ENCODE measurements at regions not wholly inside any gene's neighbourhood (a gene's known extent, or its start where the extent isn't known, plus 50 kb on each side); places are given as distances from the start of the nearest gene placed in this dataset.

DNA sequence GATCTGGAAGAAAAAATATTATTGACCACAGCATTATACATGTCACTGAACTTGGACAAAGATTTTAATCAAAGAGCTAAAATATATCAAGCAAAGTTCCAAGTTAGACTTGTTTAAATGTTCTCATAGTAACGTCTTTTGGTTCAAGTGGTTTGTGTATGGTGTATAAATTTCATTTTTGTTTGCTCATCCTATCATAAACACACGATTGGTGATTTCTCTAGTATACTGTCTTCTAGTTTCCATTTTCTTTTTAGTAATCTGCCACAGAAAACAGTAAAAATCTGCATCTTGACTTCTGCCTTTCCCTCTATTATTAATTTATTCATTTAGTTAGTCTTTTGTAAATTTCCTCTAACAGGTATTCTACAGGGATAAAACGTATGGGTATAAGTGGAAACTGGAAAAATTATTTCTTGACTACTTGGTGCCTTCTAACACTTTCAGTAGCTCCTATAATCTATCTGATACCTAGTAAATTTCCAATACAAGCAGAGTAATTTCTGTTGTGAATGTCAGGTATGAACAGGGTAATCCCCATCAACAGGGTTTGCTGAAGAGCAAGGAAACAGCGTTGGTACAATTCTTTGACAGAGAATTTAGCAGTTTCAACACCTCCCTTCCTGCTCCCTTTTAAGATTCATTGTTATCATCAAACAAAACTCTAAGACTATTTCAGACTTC, 268.0 kb downstream of the PTPRC start:
- no peak for DNase-seq

DNA sequence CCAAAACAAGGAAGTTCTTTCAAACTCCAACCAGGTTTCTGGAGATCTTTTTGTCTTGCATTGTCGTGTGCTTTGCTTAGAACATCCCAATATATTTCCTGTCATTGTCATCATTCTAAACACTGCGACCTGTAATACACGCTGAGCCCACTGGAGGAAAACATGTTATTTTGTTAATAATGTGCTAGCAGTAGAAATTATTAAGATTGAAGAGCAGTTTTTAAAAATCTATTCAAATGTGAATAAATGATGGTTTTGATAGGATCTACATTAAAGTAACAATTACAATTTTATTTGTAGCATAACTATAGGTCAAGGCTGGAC, 268.5 kb downstream of the PTPRC start:
- no peak for DNase-seq

DNA sequence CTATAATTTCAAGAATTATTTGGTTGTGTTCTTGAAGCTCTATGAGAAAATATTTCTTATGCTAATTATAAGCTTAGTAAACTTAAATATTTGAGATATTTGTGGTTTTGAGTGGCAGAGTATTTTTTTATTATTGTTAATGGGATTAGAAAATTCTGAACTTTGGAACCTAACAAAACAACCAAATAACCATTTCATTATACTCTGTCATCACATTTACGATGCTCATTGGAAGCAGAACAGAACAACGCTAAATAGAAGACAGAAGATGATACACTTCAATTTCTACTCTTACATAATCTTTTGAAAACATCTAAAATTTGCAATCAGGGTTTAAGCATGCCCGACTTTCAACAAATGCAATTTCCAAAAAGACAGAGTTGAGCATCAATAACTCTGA, 270.2 kb downstream of the PTPRC start:
- DNase-seq = no peak

DNA sequence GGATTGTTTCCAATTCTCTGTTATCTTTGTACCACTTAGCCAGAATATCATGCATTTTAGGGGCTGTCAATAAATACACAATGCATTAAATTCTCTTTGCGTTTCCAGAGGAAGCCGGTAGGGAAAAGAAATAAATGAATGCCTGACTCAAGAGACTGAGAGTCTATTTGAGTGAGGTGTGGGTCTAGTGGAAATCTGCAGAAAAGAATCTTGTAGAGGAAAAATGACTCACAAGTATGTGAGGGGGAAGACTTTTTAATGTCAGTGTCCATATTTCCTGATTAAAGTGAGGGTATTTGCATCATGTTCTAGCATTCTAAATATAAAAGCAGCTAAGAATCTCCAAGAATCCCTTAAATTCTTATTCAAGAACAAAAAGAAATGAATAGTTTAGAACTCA, 271.1 kb downstream of the PTPRC start:
- no peak for DNase-seq

DNA sequence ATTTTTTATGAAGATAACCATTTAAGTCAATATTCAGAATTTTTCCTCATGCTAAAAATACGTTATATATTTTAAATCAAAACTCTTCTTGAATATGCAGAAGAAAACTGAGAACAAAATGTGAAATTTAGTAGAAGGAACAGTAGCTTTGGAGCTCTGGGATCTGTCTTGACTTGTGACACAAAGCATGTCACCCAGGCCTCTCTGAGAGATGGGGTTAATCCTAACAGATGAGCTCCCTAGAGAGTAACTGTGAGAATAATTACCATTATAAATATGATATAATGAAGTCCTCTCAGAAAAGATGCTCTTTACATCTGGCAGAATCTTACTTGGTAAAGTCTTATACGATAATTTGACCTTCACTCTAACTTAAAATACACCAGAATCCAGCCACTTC, 272.0 kb downstream of the PTPRC start:
- DNase-seq = no peak

DNA sequence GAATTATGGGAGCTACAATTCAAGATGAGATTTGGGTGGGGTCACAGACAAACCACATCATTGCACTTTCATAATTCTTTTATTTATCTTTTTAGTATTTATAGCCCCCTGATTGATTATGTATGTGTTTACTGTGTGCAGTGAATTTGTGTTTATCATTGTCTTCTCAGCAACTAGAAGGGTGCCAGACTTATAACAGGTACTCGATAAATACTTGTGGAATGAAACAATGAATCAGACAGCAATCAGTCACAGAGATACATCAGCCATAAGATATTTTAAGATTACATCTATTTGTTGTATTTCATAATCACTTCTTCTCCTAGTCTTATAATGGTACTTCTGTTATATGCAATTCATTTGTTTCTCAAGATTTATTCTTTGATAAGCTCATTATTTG, 273.2 kb downstream of the PTPRC start:
- DNase-seq = no peak

DNA sequence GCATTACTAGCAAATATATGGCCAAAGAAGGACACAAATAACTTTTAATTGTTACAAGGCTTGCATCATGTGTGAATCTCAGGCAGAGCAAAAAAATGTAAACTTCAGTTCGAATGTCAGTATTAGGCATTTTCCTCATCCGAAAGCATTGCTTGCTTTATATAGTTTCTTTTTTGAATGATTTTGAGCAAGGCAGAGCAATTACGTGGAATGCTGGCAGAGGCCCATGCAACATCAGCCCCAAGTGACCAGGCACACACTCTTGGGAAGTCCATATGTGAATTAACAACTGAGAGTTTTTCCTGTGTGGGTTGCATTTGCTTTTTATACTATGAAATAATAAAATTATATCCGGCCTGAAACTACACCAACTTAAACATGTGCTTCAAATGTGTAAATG, 274.8 kb downstream of the PTPRC start:
- DNase-seq = no peak

DNA sequence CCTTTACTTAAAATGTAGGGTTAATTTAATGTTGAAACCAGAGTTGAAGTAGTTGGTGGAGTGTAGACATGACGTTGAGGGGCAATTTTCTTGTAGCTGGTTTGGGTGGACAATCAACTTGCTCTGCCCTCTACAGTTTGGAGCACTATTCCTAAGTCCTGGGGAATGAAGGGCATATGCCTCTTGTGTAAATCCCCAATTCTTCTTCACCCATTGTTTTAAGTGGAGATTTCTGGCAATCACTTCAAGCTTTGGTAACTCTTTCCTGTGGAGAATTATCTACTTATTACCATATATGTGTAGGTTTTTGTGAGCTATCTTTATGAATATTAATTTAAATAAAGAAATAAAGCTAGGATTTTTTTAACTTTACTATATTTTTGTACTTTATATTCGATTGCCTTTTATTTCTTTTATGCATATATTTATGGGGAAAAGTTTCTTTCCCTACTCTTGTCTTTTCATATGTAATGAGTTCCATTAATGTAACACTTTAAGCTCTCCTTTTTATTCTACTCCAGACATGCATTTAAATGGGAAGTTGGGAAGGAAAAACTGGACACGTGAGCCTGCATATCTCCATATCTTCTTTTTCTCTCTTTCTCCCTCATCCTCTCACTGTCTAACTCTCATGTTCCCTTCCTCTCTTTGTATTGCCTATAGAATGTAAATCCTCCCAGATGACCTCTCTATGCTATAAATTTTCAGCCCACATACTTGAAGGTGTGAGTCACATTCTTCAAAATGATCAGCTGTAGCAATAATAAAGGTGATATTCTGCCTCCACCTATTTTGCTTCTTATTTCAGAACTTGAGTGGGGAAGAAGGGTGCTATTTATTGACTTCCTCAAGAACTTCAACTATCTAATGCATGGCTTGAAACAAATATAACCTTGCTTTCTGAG, 276.7 kb downstream of the PTPRC start:
- no peak for DNase-seq

DNA sequence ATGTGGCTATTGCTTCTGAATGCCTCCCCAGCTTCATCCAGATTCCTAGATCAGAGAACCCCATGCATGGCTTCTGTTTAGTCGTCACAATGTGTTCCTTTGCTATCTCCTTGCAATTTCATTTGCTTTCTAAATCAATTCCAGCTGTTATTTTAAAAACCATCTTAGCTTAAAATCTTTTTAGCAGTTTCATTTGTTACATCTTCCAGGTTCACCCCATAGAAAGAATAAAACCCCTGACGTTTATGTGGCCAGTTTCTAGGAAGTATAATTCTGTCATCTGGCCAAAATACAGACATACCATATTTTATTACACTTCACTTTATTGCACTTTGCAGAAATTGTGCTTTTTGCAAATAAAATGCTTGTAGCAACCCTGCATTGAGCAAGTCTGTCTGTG, 278.4 kb downstream of the PTPRC start:
- DNase-seq = no peak

DNA sequence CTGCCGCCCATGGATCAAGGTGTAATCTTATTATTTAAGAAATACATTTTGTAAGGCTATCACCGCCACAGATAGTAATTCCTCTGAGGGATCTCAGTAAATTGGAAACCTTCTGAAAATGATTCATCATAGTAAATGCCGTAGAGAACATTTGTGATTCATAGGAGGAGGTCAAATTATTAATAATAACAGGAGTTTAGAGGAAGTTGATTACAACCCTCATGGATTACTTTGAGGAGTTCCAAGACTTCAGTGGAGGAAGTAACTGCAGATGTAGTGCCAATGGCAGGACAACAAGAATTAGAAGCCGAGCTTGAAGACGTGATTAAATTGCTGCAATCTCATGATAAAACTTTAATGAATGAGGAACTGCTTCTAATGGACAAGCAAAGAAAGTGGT, 280.1 kb downstream of the PTPRC start:
- no peak for DNase-seq

DNA sequence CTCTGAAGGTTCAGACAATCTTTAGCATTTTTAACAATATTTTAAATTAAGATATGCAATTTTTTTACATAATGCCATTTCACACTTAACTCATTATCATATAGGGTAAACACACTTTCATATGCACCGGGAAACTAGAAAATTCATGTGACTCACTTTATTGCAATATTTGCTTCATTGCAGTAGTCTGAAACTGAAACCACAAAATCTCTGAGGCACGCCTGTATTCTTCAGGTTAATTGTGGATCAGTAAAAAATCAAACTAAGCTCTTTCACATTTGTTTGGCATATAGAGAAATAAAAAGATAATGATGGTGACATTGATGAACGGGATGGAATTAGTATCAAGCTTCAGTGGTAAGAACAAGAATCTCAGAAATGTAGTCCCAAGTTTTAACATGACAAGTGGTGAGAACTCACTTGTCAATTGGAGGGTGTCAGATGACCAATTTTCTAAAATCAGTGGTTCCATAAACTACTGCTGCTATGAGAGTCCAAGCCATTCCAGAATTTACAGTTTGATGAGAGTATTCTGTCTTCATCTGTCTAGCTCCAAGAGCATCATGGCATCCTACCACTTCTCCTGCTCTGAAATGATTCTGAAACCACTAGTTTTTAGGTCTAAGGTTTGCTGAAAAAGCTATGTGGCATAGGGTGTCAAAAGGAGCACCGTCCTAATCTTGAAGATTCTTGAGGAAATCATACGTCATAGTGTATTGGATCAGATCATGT, 281.0 kb downstream of the PTPRC start:
- no peak for DNase-seq

DNA sequence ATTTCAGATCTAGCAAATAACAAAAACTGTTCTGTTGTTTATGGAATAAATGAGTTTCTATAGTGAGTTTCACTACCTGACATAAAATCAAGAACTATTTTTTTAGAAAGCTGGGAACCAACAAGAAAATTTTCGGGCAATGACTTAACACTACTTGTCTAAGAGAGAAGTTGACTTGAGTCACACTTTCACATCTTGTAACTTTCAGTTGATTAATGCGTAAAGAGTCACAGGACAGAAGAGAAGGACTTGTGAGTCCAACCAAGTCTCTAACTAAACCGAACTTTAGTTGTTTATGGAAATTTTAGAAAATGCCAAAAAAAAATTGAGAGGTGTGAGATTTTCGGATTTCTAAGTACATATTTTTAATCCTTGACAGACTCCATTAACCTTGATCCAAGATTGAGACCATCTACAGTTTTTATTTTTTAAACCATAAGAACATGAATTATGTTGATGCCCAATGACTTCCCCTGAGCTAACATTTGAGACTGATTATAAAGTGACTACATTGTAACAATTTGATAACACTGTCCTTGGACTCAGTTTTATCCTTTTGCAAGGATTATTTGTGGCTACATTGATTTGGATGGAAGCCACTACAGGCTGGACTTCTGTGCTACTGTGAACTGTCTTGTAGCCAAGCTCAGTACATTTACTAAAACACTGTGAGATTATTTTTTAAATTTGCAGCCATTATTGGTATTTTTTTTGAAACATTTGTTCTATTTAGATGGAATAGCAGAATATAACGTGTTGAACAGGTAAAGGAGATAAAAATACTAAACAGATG, 284.0 kb downstream of the PTPRC start:
- DNase-seq = no peak

DNA sequence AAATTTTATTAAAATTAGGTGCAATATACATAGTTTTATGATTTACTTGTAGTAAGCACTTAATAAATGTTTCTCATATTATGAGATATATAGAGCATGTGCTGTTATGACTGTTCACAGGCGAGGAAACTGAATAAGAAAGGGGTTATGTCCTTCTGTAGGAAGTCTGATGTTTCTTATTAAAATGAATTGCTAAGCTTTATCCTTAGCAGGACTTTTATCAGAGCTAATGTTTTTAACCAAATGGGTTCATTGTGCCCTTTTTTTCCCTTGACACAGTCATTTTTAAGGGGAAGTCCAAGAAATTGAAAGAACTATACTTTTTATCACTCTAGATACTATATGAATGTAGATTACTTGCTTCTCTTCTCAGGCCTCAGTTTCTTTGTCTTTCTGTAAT, 285.2 kb downstream of the PTPRC start:
- DNase-seq = no peak

DNA sequence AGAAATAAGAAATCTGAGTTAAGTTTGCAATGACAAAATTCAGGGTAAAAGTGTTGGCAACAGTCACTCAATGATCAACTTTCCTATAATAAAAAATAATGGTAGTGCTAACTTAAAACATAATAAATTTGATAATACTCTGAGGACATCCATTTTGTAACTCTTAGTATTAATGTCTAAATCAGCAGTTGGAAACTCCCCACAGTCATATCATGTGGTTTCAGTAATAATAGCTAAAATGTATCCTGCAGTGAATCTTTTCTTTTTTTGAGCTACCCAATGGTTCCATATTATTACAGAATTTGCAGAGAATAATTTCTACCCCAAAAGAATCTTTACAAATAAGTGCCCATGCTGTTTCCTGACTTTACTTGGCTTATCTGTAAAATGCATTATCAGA, 286.7 kb downstream of the PTPRC start:
- DNase-seq = no peak

DNA sequence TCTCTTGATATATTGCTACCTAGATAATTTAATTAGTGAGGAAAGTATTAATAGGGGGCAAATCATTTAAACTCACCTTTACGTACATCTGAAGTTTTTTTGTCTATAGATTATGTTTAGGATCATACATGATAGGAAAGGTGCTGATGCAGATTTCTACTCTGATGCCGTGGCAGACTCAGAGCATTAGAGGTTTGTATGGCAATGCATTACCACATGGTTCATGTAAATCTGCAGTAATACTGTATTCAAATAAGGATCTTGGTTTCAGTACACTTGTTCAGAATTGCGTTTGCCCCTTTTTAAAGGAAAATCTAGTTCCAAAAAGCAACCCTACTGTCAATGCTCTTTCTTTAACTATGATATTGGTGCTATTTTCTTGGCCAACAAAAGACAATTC, 288.3 kb downstream of the PTPRC start:
- no peak for DNase-seq

DNA sequence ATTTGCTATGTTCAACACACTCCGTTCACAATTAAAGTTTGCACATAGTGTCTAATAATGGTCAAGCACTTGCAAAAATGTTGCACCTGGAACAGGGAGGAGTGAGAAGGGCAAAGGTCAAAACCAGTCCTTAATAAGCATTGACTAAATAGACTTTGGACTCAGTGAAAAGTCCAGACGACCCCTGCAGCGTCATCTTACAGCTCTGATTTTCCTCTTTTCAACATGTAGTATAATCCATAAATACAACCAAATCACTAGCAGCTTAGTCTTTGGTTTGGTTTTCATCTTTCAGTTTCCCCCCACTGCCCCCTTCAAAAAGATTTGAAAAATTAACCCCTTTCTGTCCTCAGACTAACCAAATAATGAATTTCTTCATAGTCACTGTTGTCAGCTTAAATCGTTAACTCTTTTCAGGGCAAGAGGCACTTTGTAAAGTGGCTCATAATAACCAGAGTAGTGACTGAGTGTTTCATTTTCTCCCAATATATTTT, 290.3 kb downstream of the PTPRC start:
- DNase-seq = no peak

DNA sequence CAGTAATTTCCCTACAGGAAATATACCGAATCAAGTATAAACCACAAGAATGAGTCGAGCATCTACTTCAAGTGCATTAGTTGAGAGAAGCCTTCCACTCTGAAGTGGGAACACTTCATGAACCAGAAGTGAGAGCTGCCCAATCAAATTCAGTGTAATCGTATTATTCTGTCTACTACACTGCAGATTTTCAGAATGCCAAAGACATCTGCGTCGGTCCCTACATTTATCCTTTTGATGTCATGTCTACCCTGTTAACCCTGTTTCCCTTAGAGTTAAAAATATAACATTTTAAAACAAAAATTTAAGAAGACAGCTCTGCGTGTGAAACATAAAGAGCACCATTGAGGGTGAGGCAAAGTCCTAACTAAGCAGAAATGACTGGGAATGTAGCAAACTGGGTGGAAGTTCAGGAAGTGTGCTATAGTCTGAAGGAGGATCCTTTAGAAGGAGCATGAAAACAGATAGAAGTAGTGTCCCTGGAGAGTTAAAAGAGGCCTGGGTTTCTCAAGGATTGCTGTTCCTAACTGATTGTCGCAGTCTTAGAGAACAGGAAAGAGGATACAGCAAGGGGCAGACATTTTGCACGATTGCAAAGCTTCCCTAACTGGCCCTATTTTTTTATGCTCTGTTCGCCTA, 291.2 kb downstream of the PTPRC start:
- DNase-seq = no peak

DNA sequence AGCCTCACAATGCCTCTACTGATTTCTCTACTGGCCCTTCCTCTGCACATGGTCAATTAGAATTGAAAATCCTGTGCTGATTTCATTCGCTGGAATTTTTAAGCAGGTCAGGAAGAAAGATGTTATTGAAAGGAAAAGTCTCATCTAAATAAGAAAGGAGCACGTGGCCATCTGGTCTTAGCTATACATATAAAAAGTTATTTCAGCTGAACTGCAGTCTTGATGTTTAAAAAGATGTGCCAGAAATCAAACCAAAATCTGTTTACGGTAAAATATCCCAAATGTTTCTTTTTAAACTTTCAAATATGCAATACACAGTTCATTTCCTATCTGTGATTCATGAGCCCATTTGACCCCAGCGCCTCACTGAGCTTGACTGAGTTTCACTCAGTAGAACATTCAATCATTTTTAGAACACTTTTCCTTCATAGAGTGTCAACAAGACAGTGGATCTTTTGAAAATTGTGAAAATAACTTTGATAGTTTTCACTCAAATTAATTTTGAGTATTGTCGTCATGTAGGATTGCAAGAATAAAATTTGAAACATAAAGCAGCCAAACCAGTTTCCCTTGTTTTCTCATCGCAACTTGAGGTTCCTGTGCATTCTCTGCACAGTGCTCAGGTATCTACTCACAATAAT, 293.6 kb downstream of the PTPRC start:
- DNase-seq = no peak

DNA sequence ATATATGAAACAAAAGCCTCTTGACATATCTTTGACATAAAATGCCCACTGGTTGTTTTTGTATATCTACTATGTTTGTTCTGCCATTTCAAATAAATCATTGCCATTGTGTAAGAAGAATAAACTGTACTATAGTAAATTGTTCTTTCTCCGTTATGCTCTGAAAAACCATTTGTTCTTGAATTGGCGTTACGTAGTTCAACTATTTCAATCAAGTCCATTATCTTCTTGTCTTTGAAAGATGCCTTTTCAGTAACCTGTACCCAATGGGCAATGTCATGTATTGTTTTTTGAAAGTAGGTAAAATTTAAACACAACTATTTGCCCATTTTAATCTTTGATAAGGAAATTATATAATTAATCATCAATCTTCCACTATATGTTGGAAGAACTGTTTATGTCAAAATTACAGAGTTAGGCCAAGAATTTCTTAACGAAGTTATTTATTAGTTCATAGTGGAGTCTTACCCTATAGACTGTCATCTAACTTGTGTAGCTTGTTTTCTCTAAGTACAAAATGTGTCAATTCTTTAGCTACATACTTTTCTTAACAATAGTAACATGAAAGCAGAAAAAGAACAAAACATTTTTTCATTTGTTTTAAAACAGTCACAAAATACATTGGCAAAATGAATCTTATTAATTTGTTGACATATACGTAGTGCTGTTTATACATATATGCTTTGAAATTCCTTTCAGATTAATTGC, 294.8 kb downstream of the PTPRC start:
- DNase-seq = no peak

DNA sequence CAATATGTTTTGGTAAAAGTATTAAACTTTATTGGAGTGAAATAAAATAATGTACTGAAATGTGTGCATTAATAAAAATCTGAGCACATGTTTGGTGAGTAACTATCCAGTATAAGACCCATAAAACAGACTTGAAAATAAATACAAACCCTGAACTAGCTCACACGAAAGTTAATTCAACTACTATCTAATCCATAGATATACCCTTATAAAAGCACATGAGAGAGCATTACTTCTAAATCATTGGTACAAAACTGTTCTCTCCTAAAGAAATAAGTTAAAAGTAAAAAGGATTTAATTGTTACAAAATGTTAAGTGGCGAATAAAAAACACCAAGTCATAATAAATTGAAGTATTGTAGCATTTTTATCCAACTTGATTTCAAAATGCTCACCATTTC, 295.6 kb downstream of the PTPRC start:
- DNase-seq = no peak

DNA sequence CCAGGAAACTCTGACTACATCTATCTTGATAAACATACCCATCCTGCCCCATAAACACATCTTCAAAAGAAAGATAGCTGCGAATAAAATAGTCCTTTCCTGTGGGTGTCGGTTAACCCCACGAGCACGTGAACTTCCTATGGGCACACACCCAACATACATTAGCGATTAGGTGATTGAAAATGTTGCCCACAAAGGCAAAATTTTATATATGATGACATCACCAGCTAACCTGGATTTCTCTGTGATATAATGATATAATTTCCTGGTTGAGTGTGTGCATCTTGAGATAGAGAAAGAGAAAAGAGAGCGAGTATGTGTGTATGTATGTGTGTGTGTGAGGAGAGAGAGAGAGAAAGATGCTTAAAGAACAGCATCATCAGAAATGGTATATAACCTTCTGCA, 296.1 kb downstream of the PTPRC start:
- DNase-seq = peak; percentile 45
